Glutamatergic neuron (in vitro differentiated cells): ENCODE measurements at regions not wholly inside any gene's neighbourhood (a gene's known extent, or its start where the extent isn't known, plus 50 kb on each side); places are given as distances from the start of the nearest gene placed in this dataset.

Experiments used
- DNase-seq: peaks from one replicate; pipeline ENCODE4 v3.0.0; 2022
- H3K27ac Mint-ChIP-seq: one replicate; pipeline ENCODE4 v1.8.0; 2020; ENCODE audit warnings: mild to moderate bottlenecking, mixed read lengths, inconsistent platforms; ENCODE audit not compliant: unreplicated experiment
- H3K27me3 Mint-ChIP-seq: one replicate; pipeline ENCODE4 v1.8.0; 2020; ENCODE audit warnings: mild to moderate bottlenecking, moderate library complexity, mixed read lengths, inconsistent platforms; ENCODE audit not compliant: unreplicated experiment
- H3K36me3 Mint-ChIP-seq: one replicate; pipeline ENCODE4 v1.8.0; 2020; ENCODE audit warnings: mild to moderate bottlenecking, mixed read lengths, inconsistent platforms; ENCODE audit not compliant: unreplicated experiment
- H3K4me1 Mint-ChIP-seq: one replicate; pipeline ENCODE4 v1.8.0; 2020; ENCODE audit warnings: mild to moderate bottlenecking, low read depth, mixed read lengths, inconsistent platforms; ENCODE audit not compliant: unreplicated experiment
- H3K4me3 Mint-ChIP-seq: one replicate; pipeline ENCODE4 v1.8.0; 2020; ENCODE audit warnings: mild to moderate bottlenecking, mixed read lengths, inconsistent platforms; ENCODE audit not compliant: unreplicated experiment
- H3K9me3 Mint-ChIP-seq: one replicate; pipeline ENCODE4 v1.8.0; 2020; ENCODE audit warnings: mild to moderate bottlenecking, moderate library complexity, mixed read lengths, inconsistent platforms; ENCODE audit not compliant: unreplicated experiment
- TF ChIP-seq, protein P1 (sequence below): fragments of 200-600 bp; sonication (generic); IDR thresholded peaks from one replicate; pipeline ENCODE4 v1.5.0; 2021; ENCODE audit not compliant: partially characterized antibody, unreplicated experiment

- Mint-ChIP-seq H3K4me3 (no peak overlapping the region), H3K9me3 (no peaks in the 10 kb centered on the region), H3K36me3 (no peaks in the 10 kb centered on the region), H3K27me3 (no peaks in the 10 kb centered on the region), H3K4me1 (peaks cover 5% of the 10 kb centered on the region), H3K27ac (no peak overlapping the region)
- TF ChIP-seq, protein P1, sequence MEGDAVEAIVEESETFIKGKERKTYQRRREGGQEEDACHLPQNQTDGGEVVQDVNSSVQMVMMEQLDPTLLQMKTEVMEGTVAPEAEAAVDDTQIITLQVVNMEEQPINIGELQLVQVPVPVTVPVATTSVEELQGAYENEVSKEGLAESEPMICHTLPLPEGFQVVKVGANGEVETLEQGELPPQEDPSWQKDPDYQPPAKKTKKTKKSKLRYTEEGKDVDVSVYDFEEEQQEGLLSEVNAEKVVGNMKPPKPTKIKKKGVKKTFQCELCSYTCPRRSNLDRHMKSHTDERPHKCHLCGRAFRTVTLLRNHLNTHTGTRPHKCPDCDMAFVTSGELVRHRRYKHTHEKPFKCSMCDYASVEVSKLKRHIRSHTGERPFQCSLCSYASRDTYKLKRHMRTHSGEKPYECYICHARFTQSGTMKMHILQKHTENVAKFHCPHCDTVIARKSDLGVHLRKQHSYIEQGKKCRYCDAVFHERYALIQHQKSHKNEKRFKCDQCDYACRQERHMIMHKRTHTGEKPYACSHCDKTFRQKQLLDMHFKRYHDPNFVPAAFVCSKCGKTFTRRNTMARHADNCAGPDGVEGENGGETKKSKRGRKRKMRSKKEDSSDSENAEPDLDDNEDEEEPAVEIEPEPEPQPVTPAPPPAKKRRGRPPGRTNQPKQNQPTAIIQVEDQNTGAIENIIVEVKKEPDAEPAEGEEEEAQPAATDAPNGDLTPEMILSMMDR, result no peak
- DNase-seq, result no peak
Observed at GRCh38 chr2:138123741-138124140, 159.5 kb downstream of the HNMT start.

DNA sequence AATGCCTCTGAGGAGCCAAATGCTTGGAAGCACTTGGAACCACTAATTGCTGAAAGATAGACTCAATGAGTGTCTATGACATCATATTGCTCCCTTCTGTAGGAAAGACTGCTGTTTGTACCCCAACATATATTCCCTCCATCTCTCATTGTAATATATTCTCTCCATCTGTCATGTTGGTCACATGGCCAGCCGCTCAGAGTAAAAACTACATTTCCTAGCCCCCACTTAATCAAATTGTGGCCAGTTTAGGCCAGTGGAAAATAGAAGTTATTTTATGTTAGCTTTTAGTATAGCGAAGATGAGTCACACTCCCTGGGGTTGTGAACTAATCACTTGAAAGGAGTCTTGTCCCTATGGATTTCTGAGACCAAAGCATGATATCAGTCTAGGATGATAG is 160.2 kb downstream of the HNMT start:
- peaks cover 5% of the 10 kb centered on the region for H3K4me1 Mint-ChIP-seq
- H3K4me3 Mint-ChIP-seq, result no peak overlapping the region
- DNase-seq, result no peak
- no peak overlapping the region for H3K27ac Mint-ChIP-seq
- H3K27me3 Mint-ChIP-seq, result no peaks in the 10 kb centered on the region
- H3K36me3 Mint-ChIP-seq, result no peaks in the 10 kb centered on the region
- no peaks in the 10 kb centered on the region for H3K9me3 Mint-ChIP-seq
- TF ChIP-seq, protein P1, result no peak

DNA sequence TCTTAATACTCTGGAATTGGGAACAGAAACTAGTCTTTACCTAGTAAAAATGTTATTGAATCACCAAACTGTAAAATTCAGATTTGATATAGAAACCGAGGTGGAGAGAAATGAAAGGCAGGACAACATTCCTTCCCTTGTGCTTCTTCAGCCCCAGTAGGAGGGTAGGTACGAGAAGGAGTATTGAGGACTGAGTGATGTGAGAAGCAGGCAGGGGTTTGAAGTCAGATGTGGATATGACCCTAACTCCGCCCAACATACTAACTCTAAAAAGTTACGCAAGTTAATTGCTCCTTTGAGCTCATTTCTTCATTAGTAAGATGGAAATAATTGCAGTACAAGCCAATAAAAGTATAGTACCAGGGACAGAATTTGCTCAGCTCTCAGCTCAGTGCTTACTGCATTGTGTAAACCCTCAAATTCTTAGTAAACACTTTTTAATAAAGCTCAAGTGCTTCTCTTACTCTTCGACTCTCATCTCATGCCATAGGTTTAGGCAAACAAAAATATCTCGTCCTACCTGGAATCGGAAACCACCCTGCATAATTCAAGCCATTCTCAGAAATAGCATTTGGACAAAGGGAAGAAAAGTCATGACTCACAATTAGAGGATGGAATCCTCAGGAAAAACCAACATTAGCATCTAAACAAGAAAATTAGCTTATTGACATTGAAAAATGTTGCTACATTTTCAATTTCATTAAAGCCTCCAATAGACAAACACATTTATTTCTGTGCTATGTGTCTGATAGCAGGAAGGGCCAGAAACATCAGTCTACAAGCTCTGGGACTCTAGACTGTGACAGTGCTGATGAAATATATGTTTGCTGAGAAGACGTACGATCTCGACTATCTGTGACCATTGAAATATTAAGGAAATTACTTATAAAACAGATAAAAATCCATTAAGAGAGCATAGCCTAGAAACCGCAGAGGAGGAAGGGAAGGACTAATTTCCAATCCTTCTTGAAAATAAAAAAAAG is 161.3 kb downstream of the HNMT start:
- Mint-ChIP-seq H3K9me3 (no peaks in the 10 kb centered on the region), H3K27ac (no peak overlapping the region), H3K4me1 (peaks cover 5% of the 10 kb centered on the region), H3K36me3 (no peaks in the 10 kb centered on the region), H3K27me3 (no peaks in the 10 kb centered on the region), H3K4me3 (no peak overlapping the region)
- TF ChIP-seq, protein P1, result no peak
- no peak for DNase-seq

- Mint-ChIP-seq H3K27me3 (no peaks in the 10 kb centered on the region), H3K27ac (no peak overlapping the region), H3K4me1 (no peaks in the 10 kb centered on the region), H3K9me3 (no peaks in the 10 kb centered on the region), H3K4me3 (no peak overlapping the region), H3K36me3 (no peaks in the 10 kb centered on the region)
- DNase-seq, result no peak
- TF ChIP-seq, protein P1, result no peak
Observed at GRCh38 chr2:138132108-138132507, 167.8 kb downstream of the HNMT start.

GRCh38 chr2:138137949-138138348 is 173.7 kb downstream of the HNMT start:
- Mint-ChIP-seq H3K36me3 (no peaks in the 10 kb centered on the region), H3K9me3 (no peaks in the 10 kb centered on the region), H3K4me1 (no peaks in the 10 kb centered on the region), H3K4me3 (no peak overlapping the region), H3K27ac (no peak overlapping the region), H3K27me3 (no peaks in the 10 kb centered on the region)
- TF ChIP-seq, protein P1, result no peak
- no peak for DNase-seq
